Glomerular visceral epithelial cell (primary cell): ENCODE measurements at regions not wholly inside any gene's neighbourhood (a gene's known extent, or its start where the extent isn't known, plus 50 kb on each side); places are given as distances from the start of the nearest gene placed in this dataset.

Experiments used
- DNase-seq: peaks from one replicate; pipeline ENCODE4 v3.0.0-alpha.2; 2016; ENCODE audit errors: extremely low spot score

- no peak for DNase-seq
Observed at GRCh38 chr19:32101206-32101605, 244.2 kb upstream of the ZNF507 start.

- DNase-seq = no peak
Observed at GRCh38 chr19:32103541-32103940, 241.9 kb upstream of the ZNF507 start.

- DNase-seq = no peak
Observed at GRCh38 chr19:32104153-32104849, 241.1 kb upstream of the ZNF507 start.

GRCh38 chr19:32104850-32105235, 240.6 kb upstream of the ZNF507 start:
- no peak for DNase-seq

- DNase-seq = no peak
Observed at GRCh38 chr19:32105527-32106310, 239.7 kb upstream of the ZNF507 start.

- DNase-seq = no peak
Observed at GRCh38 chr19:32122258-32122657, 223.2 kb upstream of the ZNF507 start.

- no peak for DNase-seq
Observed at GRCh38 chr19:32123355-32123940, 222.0 kb upstream of the ZNF507 start.

- no peak for DNase-seq
Observed at GRCh38 chr19:32124585-32124984, 220.8 kb upstream of the ZNF507 start.

GRCh38 chr19:32129141-32129540, 216.3 kb upstream of the ZNF507 start:
- no peak for DNase-seq

- no peak for DNase-seq
Observed at GRCh38 chr19:32130332-32130731, 215.1 kb upstream of the ZNF507 start.

- DNase-seq = no peak
Observed at GRCh38 chr19:32131005-32131404, 214.4 kb upstream of the ZNF507 start.

GRCh38 chr19:32138416-32138815, 207.0 kb upstream of the ZNF507 start:
- DNase-seq = no peak

GRCh38 chr19:32141840-32142511, 203.4 kb upstream of the ZNF507 start:
- DNase-seq = no peak

GRCh38 chr19:32146664-32147063, 198.7 kb upstream of the ZNF507 start:
- DNase-seq = no peak

- no peak for DNase-seq
Observed at GRCh38 chr19:32150605-32151004, 194.8 kb upstream of the ZNF507 start.

- no peak for DNase-seq
Observed at GRCh38 chr19:32154418-32154817, 191.0 kb upstream of the ZNF507 start.

GRCh38 chr19:32164384-32164992, 180.9 kb upstream of the ZNF507 start:
- DNase-seq = no peak

GRCh38 chr19:32165141-32165540, 180.3 kb upstream of the ZNF507 start:
- DNase-seq = no peak

GRCh38 chr19:32165750-32166149, 179.7 kb upstream of the ZNF507 start:
- DNase-seq = no peak

GRCh38 chr19:32166238-32166637, 179.2 kb upstream of the ZNF507 start:
- DNase-seq = no peak

- DNase-seq = no peak
Observed at GRCh38 chr19:32168111-32168510, 177.3 kb upstream of the ZNF507 start.

GRCh38 chr19:32168606-32169005, 176.8 kb upstream of the ZNF507 start:
- no peak for DNase-seq
